ENCODE measurements at regions not wholly inside any gene's neighbourhood (a gene's known extent, or its start where the extent isn't known, plus 50 kb on each side); places are given as distances from the start of the nearest gene placed in this dataset.
"Not testable (repeated sequence)": the region's sequence is repeated elsewhere in the genome, so short reads cannot be mapped to it uniquely, and the experiment has no call there.

DNA sequence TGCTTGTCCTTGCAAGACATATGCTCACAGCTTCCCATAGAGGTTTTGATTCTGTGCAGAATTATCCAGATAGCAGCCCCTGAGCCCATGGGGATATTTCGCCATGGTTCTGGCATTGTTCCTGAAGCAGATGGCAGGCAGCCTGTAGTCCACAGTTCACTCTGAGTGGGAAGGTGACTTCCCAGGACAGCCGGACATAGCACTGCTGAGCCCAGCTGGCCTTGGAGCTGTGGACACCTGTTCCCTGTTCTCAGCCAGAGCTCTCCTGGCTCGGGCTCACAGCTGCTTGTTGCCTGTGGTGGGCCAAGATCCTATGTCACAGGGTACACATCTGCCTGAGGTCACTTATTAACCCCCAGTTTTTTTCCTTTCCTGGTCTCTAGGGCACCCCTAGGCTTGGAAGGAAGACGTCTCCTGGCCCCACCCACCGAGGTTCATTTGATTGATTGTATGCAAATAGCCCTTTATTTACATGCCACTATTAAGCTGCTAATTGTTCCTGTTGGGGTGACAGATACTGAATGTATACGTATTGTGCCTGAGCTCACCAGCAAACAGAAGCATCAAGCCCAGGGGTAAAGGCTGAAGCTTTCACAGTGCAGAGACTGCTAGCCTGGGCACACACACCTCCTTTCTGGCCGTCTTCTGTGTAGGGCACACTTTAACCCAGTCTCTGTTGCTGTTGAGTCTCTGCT, 96.6 kb upstream of the DMRT1 start:
- DNase-seq (peak in 1 of 2 donors; percentile 55), ATAC-seq (no peak)
- intact Hi-C loops (cut with DNase I, micrococcal nuclease), result no loop called here

DNA sequence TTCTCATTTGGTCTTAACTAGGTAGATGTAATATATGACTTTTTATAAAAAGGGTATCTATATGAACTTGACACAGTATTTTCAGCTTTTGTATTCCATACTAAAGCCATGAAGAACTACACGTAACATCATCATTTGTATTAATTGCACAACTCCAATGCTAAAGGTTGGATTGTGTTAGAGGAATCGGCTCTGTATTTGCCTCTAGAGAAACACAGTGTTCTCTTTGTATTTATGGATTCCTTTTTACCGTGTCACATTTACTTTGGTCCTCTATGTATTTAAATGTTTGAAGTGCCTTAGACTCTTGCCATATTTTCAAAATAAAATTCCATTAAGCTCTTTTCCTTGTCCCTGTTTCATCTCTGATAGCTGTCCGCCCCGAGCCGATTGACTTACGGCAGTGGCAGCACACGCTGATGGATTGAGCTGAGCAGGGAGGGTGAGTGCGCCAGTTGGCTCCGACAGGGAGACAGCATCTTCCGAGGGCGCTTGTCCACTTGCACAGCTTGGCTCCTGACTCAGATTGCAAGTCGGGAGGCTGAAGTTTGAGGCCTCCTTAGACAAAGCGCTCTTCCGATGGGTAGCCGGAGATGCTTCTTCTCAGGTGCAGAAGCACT, 95.6 kb upstream of the DMRT1 start:
- intact Hi-C loops (cut with DNase I, micrococcal nuclease), result no loop called here
- no peak for ATAC-seq

DNA sequence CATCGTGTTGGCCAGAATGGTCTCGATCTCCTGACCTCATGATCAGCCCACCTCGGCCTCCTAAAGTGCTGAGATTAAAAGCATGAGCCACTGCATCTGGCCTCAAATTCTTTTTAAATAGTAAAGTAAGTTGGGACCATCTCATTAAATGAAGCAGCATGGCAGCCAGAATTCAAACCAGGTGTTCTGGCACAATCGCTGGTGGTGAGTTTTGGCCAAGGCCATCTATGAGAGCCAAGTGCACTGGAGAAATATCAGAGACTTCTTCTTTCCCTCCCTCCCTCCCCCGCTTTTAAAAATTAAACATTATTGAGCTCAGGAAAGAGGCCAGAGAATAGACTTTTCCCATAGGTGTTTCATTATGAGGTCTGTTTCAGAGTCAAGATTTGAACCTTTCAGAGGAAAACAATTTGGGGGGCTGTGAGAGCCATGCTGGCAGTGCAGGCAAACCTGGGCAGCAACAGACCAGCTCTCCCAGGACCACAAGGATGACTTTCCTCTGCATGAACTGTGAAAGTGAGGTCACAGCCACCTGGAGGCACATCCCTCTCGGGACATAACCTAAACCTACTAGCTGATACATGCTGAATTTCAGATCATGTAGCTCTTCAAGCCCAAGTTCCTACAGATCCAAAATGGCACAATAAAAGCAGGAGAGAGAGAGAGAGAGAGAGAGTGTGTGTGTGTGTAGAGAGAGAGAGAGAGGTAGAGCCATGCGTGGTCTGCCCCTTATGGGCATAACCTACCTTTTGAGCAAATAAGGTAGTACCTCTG, 94.6 kb upstream of the DMRT1 start:
- intact Hi-C loops (cut with DNase I, micrococcal nuclease), result no loop called here
- DNase-seq (no peak), ATAC-seq (no peak)

More for the DNA sequence above, 95.6 kb upstream of the DMRT1 start:
- no peak for DNase-seq

DNA sequence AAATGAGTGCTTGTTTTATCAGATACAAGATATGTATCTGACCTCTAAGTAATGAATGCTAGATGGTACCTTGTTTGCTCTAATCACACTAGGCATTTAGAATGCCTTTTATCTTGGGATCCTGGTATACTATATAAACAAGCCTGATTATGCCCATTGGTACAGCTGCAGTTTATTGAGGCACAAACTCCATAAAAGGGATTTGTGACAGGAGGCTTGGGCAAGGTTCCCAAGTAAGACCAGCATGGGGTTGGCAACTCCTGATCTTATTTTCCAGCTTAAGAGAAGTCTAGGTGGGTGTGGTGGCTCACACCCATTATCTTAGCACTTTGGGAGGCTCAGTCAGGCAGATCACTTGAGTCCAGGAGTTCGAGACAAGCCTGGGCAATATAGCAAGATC, 93.9 kb upstream of the DMRT1 start:
- peak; percentile 79 for ATAC-seq
- intact Hi-C loops (cut with DNase I, micrococcal nuclease), result no loop called here
- no peak for DNase-seq

DNA sequence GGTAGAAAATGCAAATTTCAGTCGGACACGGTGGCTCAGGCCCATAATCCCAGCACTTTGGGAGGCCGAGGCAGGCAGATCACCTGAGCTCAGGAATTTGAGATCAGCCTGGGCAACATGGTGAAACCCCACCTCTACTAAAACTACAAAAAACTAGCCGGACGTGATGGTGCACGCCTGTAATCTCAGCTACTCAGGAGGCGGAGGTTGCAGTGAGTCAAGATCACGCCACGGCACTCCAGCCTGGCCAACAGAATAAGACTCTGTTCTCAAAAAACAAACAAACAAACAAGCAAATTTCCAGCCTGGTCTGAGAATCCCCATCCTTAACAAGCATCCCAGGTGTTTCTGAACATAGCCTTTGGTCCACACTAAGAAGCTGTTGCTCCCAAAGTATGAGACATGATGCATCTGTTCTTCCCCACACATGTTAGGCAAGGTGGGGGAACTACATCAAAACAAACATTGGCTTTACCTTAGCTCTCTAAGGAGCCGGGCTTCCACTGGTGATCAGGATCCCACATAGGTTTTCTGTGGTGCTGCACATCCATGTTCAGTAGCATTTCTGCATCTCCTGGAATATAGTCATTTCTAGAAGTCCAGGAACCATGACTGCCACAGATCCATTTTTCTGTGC, 92.5 kb upstream of the DMRT1 start:
- DNase-seq (no peak), ATAC-seq (no peak)
- intact Hi-C loops (cut with DNase I, micrococcal nuclease), result no loop called here

GRCh38 chr9:749716-750115, 91.8 kb upstream of the DMRT1 start:
- DNase-seq, result no peak
- intact Hi-C loops (cut with DNase I, micrococcal nuclease), result no loop called here
- no peak for ATAC-seq

DNA sequence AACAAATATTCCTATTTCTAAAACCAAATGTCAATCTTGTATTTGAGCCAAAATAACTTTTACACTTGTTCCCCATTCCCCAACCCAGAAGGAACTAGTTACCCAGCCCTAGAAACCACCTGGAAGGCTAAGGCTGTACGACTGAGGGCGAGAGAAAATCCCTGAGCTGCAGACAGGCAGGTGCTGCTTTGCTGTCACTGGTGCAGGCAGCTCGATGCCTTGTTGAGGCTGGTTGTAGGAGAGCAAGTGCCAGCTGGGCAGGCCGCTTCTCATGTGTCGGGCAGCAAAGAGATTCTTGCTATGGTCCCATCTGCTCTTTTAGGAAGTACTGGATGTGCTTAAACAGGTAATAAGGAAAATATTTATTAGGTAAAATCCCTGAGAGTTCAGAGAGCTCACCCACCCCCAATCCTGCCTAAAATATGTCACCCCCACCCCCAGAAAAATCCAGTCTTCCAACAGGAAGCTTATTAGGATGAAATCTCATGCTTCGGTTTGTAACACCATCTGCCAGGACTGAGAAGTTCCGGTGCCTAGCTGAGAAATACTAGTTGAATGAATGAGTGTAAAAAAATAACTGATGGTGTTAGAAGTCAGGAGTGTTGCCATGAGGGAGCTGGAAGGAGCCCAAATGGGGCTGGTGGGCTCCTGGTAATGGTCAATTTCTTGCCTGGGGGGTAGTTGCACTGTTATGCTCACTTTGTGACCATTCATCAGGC, 91.1 kb upstream of the DMRT1 start:
- ATAC-seq, result no peak
- intact Hi-C loops (cut with DNase I, micrococcal nuclease), result no loop called here

GRCh38 chr9:751137-752051, 90.1 kb upstream of the DMRT1 start:
- no peak for DNase-seq
- intact Hi-C loops (cut with DNase I, micrococcal nuclease), result no loop called here
- no peak for ATAC-seq

More for the DNA sequence above, 91.1 kb upstream of the DMRT1 start:
- DNase-seq, result no peak

DNA sequence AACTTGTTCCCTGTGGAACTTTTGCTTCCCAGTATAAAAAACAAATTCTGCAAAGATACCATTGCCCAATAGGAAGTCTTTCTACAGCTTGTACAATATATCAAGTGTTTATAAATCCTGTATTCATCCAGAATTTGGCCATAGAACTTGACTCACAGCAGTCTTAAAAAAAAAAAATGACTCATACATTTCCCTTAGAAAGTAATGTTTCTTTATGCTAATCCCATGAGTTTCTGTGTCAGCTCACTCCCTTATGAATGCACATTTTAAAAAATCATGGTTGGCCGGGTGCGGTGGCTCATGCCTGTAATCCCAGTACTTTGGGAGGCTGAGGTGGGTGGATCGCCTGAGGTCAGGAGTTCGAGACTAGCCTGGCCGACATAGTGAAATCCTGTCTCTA, 89.3 kb upstream of the DMRT1 start:
- DNase-seq (peak in 1 of 2 donors; percentile 5), ATAC-seq (no peak)
- intact Hi-C loops (cut with DNase I, micrococcal nuclease), result no loop called here

GRCh38 chr9:752681-753200, 88.8 kb upstream of the DMRT1 start:
- no peak for ATAC-seq
- intact Hi-C loops (cut with DNase I, micrococcal nuclease), result no loop called here
- DNase-seq, result peak in 1 of 2 donors; percentile 8

- peak in 1 of 2 donors; percentile 10 for DNase-seq
- ATAC-seq; intact Hi-C loops (cut with DNase I, micrococcal nuclease): not testable (repeated sequence)
Measured at GRCh38 chr9:753734-754133, 87.8 kb upstream of the DMRT1 start.

GRCh38 chr9:754150-754931, 87.2 kb upstream of the DMRT1 start:
- intact Hi-C loops (cut with DNase I, micrococcal nuclease), result no loop called here
- ATAC-seq (no peak), DNase-seq (peak in 1 of 2 donors; percentile 9)

DNA sequence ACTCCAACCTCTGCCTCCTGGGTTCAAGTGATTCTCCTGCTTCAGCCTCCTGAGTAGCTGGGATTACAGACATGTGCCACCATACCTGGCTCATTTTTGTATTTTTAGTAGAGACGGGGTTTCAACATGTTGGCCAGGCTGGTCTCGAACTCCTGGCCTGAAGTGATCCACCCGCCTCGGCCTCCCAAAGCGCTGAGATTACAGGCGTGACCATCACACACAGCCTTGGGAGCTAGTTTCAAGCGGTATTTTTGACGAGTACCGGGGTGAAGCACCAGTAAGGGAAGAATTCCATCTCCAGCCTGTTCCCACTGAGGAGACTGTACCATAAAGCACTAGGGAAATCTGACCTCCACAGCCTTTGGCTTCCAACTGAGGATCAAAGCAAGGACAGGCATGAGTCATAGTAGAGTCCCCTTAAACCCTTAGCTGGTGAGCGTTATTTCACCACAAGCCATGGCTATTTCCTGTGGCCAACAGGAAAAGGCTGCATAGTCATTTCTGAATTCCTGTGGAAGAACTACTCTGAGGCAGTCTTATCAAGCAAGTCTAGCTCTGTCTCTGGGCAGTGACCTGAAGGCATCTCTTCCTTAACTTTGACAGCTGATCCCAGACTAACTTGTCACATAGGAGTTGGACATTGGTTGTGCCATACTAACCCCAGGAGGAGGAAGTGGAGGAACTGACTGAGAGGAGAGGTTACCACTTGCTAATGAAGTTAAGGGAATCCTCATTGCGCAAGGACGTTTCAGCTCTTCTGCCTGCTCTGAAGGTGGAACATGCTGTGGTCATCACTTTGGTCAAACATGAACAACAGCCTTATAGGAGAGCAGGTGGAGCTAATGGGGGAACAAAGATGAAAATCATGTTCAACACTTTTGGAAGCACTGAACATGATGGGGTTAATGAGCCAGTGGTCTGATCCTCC, 85.8 kb upstream of the DMRT1 start:
- intact Hi-C loops (cut with DNase I, micrococcal nuclease), result no loop called here
- DNase-seq, result no peak
- peak; percentile 13 for ATAC-seq

DNA sequence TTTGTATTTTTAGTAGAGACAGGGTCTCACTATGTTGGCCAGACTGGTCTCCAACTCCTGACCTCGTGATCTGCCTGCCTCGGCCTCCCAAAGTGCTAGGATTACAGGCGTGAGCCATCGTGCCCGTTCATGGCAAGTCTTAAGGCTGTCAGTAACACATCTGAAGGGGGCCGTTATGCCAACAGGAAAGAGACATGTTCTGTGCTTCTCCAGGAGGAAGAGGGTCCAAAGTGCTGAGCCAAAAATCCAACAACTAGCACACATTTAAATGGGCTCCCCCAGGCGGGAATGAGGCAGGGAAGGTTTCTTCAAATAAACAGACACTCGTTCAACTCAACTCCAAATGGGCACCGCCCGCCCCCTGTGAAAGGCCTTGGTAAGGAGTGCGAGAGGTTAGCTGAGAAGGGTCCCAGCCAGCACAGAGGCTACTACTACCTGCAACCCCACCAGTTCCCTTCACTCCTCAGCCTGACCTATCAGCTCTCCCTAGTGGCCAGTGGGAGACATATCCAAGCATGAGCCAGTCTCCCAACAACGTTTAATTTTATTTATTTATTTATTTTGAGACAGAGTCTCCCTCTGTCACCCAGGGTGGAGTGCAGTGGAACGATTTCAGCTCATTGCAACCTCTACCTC, 84.1 kb upstream of the DMRT1 start:
- peak in 1 of 2 donors; percentile 10 for DNase-seq
- intact Hi-C loops (cut with DNase I, micrococcal nuclease), result no loop called here
- peak; percentile 82 for ATAC-seq

DNA sequence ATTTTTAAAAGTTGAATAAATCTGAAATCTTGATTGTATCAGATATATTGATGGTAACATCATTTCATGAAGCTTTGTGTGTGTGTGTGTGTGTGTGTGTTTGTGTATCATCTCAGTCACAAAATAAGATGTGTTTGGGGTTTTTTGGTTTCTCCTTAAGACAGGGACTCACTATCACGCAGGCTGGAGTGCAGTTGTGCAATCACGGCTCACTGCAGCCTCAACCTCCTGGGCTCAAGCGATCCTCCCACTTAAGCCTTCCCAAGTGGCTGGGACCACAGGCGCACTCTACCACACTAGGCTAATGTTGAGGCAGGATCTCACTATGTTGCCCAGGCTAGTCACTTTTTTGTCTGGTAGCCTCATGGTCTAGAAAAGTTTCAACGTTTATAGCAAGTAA, 83.4 kb upstream of the DMRT1 start:
- ATAC-seq (no peak), DNase-seq (no peak)
- intact Hi-C loops (cut with DNase I, micrococcal nuclease), result no loop called here

DNA sequence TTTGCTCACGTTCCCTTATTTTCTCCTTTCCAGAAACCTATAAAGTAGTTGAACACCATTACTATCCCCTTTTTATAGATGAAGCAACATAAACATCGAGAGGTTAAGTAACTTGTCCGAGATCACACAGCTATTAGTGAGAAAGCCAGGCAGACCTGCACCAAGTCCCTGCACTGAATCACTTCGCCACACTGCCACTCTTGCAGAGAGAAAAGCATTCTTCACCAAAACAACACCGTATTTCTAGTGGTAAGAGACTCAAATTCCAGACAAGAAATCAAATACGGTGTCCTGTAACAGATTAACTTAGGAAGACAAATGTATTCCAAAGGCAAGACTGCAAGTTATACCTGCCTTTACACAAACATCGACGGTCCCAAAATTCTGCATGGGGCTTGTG, 82.0 kb upstream of the DMRT1 start:
- DNase-seq (no peak), ATAC-seq (no peak)
- intact Hi-C loops (cut with DNase I, micrococcal nuclease), result no loop called here

Data from left colon (tissue), 2 donors.